ENCODE measurements at regions not wholly inside any gene's neighbourhood (a gene's known extent, or its start where the extent isn't known, plus 50 kb on each side); places are given as distances from the start of the nearest gene placed in this dataset.

GRCh38 chr2:125885340-125885739 lies 770.6 kb upstream of the GYPC start:
- 95 to 96% methylated on average over 3 of the region's 3 CpGs for WGBS, 2 donors
- no peaks in the 10 kb centered on the region for H3K9me3 ChIP-seq
- no peak overlapping the region for H3K27ac ChIP-seq
- H3K4me3 ChIP-seq (replicated peaks in 1 of 3), result no peak overlapping the region
- DNase-seq, result no peak
- intact Hi-C loops (cut with DNase I), result no loop called here
- no peaks in the 10 kb centered on the region for H3K27me3 ChIP-seq
- H3K4me1 ChIP-seq, result no peaks in the 10 kb centered on the region
- no peaks in the 10 kb centered on the region for H3K36me3 ChIP-seq
- TF ChIP-seq POLR2A (IDR thresholded peaks at IDR 0.05), result no peak
- TF ChIP-seq, protein P1, sequence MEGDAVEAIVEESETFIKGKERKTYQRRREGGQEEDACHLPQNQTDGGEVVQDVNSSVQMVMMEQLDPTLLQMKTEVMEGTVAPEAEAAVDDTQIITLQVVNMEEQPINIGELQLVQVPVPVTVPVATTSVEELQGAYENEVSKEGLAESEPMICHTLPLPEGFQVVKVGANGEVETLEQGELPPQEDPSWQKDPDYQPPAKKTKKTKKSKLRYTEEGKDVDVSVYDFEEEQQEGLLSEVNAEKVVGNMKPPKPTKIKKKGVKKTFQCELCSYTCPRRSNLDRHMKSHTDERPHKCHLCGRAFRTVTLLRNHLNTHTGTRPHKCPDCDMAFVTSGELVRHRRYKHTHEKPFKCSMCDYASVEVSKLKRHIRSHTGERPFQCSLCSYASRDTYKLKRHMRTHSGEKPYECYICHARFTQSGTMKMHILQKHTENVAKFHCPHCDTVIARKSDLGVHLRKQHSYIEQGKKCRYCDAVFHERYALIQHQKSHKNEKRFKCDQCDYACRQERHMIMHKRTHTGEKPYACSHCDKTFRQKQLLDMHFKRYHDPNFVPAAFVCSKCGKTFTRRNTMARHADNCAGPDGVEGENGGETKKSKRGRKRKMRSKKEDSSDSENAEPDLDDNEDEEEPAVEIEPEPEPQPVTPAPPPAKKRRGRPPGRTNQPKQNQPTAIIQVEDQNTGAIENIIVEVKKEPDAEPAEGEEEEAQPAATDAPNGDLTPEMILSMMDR (IDR thresholded peaks at IDR 0.05), result no peak

DNA sequence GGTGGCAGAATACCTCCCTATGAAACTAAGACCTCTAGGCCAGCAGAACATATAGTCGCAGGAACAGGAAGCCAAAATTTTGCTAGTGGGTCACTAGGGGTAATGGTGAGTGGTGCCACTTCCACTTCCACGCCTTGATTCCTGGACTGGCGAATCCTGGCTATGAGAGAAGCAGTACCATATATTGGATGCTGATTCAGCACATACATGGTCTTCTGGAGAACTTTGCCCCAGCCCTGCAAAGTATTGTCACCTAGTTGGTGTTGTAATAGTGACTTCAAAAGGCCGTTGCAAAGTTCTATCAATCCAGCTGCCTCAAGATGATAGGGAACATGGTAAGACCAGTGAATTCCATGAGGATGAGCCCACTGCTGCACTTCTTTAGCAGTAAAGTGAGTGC lies 769.8 kb upstream of the GYPC start:
- no peak for TF ChIP-seq POLR2A (IDR thresholded peaks at IDR 0.05)
- TF ChIP-seq, protein P1 (IDR thresholded peaks at IDR 0.05), result no peak
- H3K27ac ChIP-seq, result no peak overlapping the region
- intact Hi-C loops (cut with DNase I), result no loop called here
- no peak for DNase-seq
- H3K27me3 ChIP-seq, result no peaks in the 10 kb centered on the region
- no peaks in the 10 kb centered on the region for H3K9me3 ChIP-seq
- no peak overlapping the region for H3K4me3 ChIP-seq (replicated peaks in 1 of 3)
- 94 to 100% methylated on average over 4 of the region's 4 CpGs for WGBS, 2 donors
- no peaks in the 10 kb centered on the region for H3K36me3 ChIP-seq
- no peaks in the 10 kb centered on the region for H3K4me1 ChIP-seq

DNA sequence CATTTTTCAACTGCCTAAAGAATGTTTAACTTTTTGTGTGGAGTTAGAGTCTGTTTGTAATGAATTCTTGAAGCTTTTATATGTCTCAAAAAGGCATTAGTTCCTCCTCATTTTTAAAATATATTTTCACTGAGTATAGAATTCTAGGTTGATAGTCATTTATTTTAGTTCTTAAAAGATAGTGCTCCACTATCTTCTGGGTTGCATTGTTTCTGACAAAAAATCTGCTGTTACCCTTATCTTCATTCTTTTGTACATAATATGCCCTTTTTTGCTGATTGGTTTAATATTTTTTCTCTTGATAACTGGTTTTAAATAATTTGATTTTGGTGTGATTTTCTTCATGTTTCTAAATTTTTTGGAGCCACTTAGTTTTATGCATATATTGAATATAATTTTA lies 754.7 kb upstream of the GYPC start:
- intact Hi-C loops (cut with DNase I), result no loop called here
- TF ChIP-seq POLR2A (IDR thresholded peaks at IDR 0.05), result no peak
- TF ChIP-seq, protein P1 (IDR thresholded peaks at IDR 0.05), result no peak
- Histone ChIP-seq H3K27me3 (no peaks in the 10 kb centered on the region), H3K4me3 (replicated peaks in 1 of 3) (no peak overlapping the region), H3K27ac (no peak overlapping the region), H3K9me3 (no peaks in the 10 kb centered on the region), H3K36me3 (no peaks in the 10 kb centered on the region), H3K4me1 (no peaks in the 10 kb centered on the region)
- DNase-seq, result no peak

DNA sequence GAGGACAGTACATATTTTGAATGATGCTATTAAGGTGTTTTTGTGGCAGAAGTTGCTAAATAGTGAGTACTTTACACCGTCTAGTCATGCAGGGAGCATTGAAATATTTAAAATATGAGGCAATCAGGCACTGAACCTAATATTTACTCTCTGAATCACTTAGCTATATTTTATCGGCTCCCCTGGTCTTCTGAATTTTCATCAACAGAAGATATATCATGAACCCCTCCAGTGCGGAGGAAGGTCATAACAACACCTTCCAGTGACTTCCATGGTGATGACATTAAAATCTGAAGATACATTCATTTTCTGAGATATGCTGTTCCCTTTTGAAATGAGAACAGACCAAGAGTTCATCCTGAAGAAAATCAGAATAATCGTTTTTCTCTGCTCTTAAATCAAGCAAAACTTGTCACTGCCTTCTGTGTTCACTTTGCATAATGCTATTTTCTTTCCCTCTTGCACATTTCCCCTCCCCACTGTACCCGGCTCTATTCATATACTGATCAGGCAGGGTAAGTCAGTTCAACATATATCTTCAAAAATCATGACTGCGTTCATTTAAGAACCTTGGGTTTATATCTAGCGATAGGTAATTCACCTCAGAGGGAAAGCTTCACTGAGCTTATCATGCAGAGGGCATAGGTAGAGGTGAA lies 729.9 kb upstream of the GYPC start:
- intact Hi-C loops (cut with DNase I), result no loop called here
- H3K27me3 ChIP-seq, result no peaks in the 10 kb centered on the region
- DNase-seq, result no peak
- no peaks in the 10 kb centered on the region for H3K4me1 ChIP-seq
- H3K9me3 ChIP-seq, result no peaks in the 10 kb centered on the region
- no peak overlapping the region for H3K4me3 ChIP-seq (replicated peaks in 1 of 3)
- no peak overlapping the region for H3K27ac ChIP-seq
- 80 to 86% methylated on average over 7 of the region's 7 CpGs for WGBS, 2 donors
- H3K36me3 ChIP-seq, result no peaks in the 10 kb centered on the region
- TF ChIP-seq, protein P1 (IDR thresholded peaks at IDR 0.05), result no peak
- TF ChIP-seq POLR2A (IDR thresholded peaks at IDR 0.05), result no peak

GRCh38 chr2:125935559-125935958 lies 720.4 kb upstream of the GYPC start:
- TF ChIP-seq, protein P1 (IDR thresholded peaks at IDR 0.05), result no peak
- no peak for TF ChIP-seq POLR2A (IDR thresholded peaks at IDR 0.05)
- 83 to 84% methylated on average over 2 of the region's 2 CpGs for WGBS, 2 donors

More at GRCh38 chr2:125935559-125935958, 720.4 kb upstream of the GYPC start:
- Histone ChIP-seq H3K36me3 (no peaks in the 10 kb centered on the region), H3K4me3 (replicated peaks in 1 of 3) (no peak overlapping the region), H3K27me3 (no peaks in the 10 kb centered on the region), H3K4me1 (no peaks in the 10 kb centered on the region), H3K27ac (no peak overlapping the region), H3K9me3 (no peaks in the 10 kb centered on the region)
- DNase-seq, result no peak
- intact Hi-C loops (cut with DNase I), result no loop called here
